ENCODE measurements at regions not wholly inside any gene's neighbourhood (a gene's known extent, or its start where the extent isn't known, plus 50 kb on each side); places are given as distances from the start of the nearest gene placed in this dataset.
"Not testable (repeated sequence)": the region's sequence is repeated elsewhere in the genome, so short reads cannot be mapped to it uniquely, and the experiment has no call there.

- intact Hi-C loops (cut with DNase I): no loop called here
- DNase-seq (ENCODE audit: missing footprints) (no peak), ATAC-seq (no peak)
Observed at GRCh38 chr19:23597661-23598060, 89.4 kb downstream of the ZNF675 start.

- DNase-seq (ENCODE audit: missing footprints) (no peak), ATAC-seq (no peak)
- intact Hi-C loops (cut with DNase I): no loop called here
Observed at GRCh38 chr19:23596872-23597271, 90.1 kb downstream of the ZNF675 start.

GRCh38 chr19:23594311-23594710 lies 92.7 kb downstream of the ZNF675 start:
- ATAC-seq; intact Hi-C loops (cut with DNase I); DNase-seq (ENCODE audit: missing footprints): not testable (repeated sequence)

GRCh38 chr19:23587546-23587945 lies 99.5 kb downstream of the ZNF675 start:
- ATAC-seq: no peak
- intact Hi-C loops (cut with DNase I): no loop called here
- no peak for DNase-seq (ENCODE audit: missing footprints)

- DNase-seq (ENCODE audit: missing footprints): peak; percentile 25
- ATAC-seq: no peak
- intact Hi-C loops (cut with DNase I): no loop called here
Observed at GRCh38 chr19:23577501-23577900, 109.5 kb downstream of the ZNF675 start.

- no peak for DNase-seq (ENCODE audit: missing footprints)
- no peak for ATAC-seq
- intact Hi-C loops (cut with DNase I): no loop called here
Observed at GRCh38 chr19:23571175-23571574, 115.8 kb downstream of the ZNF675 start.

- DNase-seq (ENCODE audit: missing footprints); ATAC-seq; intact Hi-C loops (cut with DNase I): not testable (repeated sequence)
Observed at GRCh38 chr19:23568116-23568515, 118.9 kb downstream of the ZNF675 start.

- DNase-seq (ENCODE audit: missing footprints) (no peak), ATAC-seq (no peak)
- intact Hi-C loops (cut with DNase I): no loop called here
Observed at GRCh38 chr19:23565256-23565655, 121.8 kb downstream of the ZNF675 start.

- ATAC-seq: no peak
Observed at GRCh38 chr19:23563326-23563725, 123.7 kb downstream of the ZNF675 start.

GRCh38 chr19:23561341-23561740 lies 125.7 kb downstream of the ZNF675 start:
- intact Hi-C loops (cut with DNase I): no loop called here
- ATAC-seq: no peak
- DNase-seq (ENCODE audit: missing footprints): no peak

More at GRCh38 chr19:23563326-23563725, 123.7 kb downstream of the ZNF675 start:
- no peak for DNase-seq (ENCODE audit: missing footprints)
- intact Hi-C loops (cut with DNase I): no loop called here

GRCh38 chr19:23560051-23560450 lies 127.0 kb downstream of the ZNF675 start:
- no peak for ATAC-seq
- DNase-seq (ENCODE audit: missing footprints): no peak

GRCh38 chr19:23558541-23558940 lies 128.5 kb downstream of the ZNF675 start:
- intact Hi-C loops (cut with DNase I): no loop called here
- DNase-seq (ENCODE audit: missing footprints): no peak
- no peak for ATAC-seq

More at GRCh38 chr19:23560051-23560450, 127.0 kb downstream of the ZNF675 start:
- intact Hi-C loops (cut with DNase I): no loop called here

GRCh38 chr19:23557381-23557780 lies 129.6 kb downstream of the ZNF675 start:
- intact Hi-C loops (cut with DNase I): no loop called here
- DNase-seq (ENCODE audit: missing footprints) (no peak), ATAC-seq (no peak)

- DNase-seq (ENCODE audit: missing footprints) (no peak), ATAC-seq (no peak)
- intact Hi-C loops (cut with DNase I): no loop called here
Observed at GRCh38 chr19:23554548-23554947, 132.5 kb downstream of the ZNF675 start.

GRCh38 chr19:23550102-23550501 lies 136.9 kb downstream of the ZNF675 start:
- intact Hi-C loops (cut with DNase I); ATAC-seq; DNase-seq (ENCODE audit: missing footprints): not testable (repeated sequence)

- ATAC-seq: no peak
- intact Hi-C loops (cut with DNase I): no loop called here
Observed at GRCh38 chr19:23547816-23548430, 139.1 kb downstream of the ZNF675 start.

GRCh38 chr19:23547156-23547555 lies 139.9 kb downstream of the ZNF675 start:
- intact Hi-C loops (cut with DNase I): no loop called here
- DNase-seq (ENCODE audit: missing footprints) (no peak), ATAC-seq (no peak)

More at GRCh38 chr19:23547816-23548430, 139.1 kb downstream of the ZNF675 start:
- DNase-seq (ENCODE audit: missing footprints): no peak

- intact Hi-C loops (cut with DNase I): no loop called here
- no peak for DNase-seq (ENCODE audit: missing footprints)
Observed at GRCh38 chr19:23543351-23543750, 143.7 kb downstream of the ZNF675 start.

GRCh38 chr19:23542562-23542961 lies 144.4 kb downstream of the ZNF675 start:
- DNase-seq (ENCODE audit: missing footprints): no peak
- ATAC-seq: no peak
- intact Hi-C loops (cut with DNase I): no loop called here

More at GRCh38 chr19:23543351-23543750, 143.7 kb downstream of the ZNF675 start:
- ATAC-seq: no peak

GRCh38 chr19:23541991-23542390 lies 145.0 kb downstream of the ZNF675 start:
- intact Hi-C loops (cut with DNase I): no loop called here
- DNase-seq (ENCODE audit: missing footprints): no peak

GRCh38 chr19:23540180-23540579 lies 144.9 kb upstream of the ZNF91 start:
- DNase-seq (ENCODE audit: missing footprints); ATAC-seq; intact Hi-C loops (cut with DNase I): not testable (repeated sequence)

More at GRCh38 chr19:23541991-23542390, 145.0 kb downstream of the ZNF675 start:
- ATAC-seq: no peak
